GM13977 (cell line): ENCODE measurements at regions not wholly inside any gene's neighbourhood (a gene's known extent, or its start where the extent isn't known, plus 50 kb on each side); places are given as distances from the start of the nearest gene placed in this dataset.

Experiments
- DNase-seq: peaks from one replicate; pipeline ENCODE4 v3.0.0; 2012; ENCODE audit warnings: low spot score
- CTCF ChIP-seq: IDR thresholded peaks from 2 replicates; pipeline ENCODE4 v1.5.1; 2012; ENCODE audit warnings: mild to moderate bottlenecking, control low read depth; ENCODE audit not compliant: insufficient read depth; ENCODE audit errors: extremely low read depth, missing control alignments
- in situ Hi-C: fragments of 300-500 bp; cut with MboI; formaldehyde crosslinking; loops from one replicate; pipeline ENCODE4 v1.12.0; 2022; ENCODE audit warnings: low sequenced_read_pairs, low pct_unique_long_range_greater_than_20kb, mixed read lengths, inconsistent platforms; ENCODE audit not compliant: unreplicated experiment

- no peak for TF ChIP-seq CTCF
- in situ Hi-C loops, result no loop called here
- no peak for DNase-seq
Observed at GRCh38 chr17:83196973-83197880, 117.8 kb downstream of the METRNL start.

GRCh38 chr17:83198366-83199341 is 119.2 kb downstream of the METRNL start:
- no peak for TF ChIP-seq CTCF
- in situ Hi-C loops, result no loop called here
- no peak for DNase-seq

- no peak for TF ChIP-seq CTCF
- in situ Hi-C loops, result no loop called here
- DNase-seq, result no peak
Observed at GRCh38 chr17:83199500-83200201, 120.2 kb downstream of the METRNL start.

GRCh38 chr17:83200231-83200699 is 120.9 kb downstream of the METRNL start:
- in situ Hi-C loops, result no loop called here

GRCh38 chr17:83200751-83201150 is 121.3 kb downstream of the METRNL start:
- no peak for TF ChIP-seq CTCF
- DNase-seq, result no peak
- in situ Hi-C loops, result no loop called here

More at GRCh38 chr17:83200231-83200699, 120.9 kb downstream of the METRNL start:
- TF ChIP-seq CTCF, result no peak
- no peak for DNase-seq
